ENCODE measurements at regions not wholly inside any gene's neighbourhood (a gene's known extent, or its start where the extent isn't known, plus 50 kb on each side); places are given as distances from the start of the nearest gene placed in this dataset.
A peak's percentile ranks its signal among the peaks of the same experiment; 100 is the strongest.
"Not testable (repeated sequence)": the region's sequence is repeated elsewhere in the genome, so short reads cannot be mapped to it uniquely, and the experiment has no call there.

DNA sequence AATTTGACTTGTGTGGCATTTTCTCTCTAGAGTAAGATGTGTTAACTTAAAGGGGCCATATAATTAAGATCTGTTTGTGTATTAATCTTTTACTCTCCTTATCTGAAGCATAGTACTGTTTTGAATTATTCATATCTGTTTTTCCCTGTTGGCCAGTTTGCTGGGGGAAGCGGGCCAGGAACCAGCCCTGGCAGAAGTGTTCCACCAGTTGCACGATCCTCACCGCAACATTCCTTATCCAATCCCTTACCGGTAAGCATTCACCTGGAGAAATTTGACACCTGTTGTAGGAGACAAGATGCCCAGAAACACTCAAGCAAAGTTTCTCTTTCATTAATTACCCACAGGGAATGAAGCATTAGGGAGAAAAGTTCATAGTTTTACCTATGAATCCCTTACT lies 92.2 kb upstream of the GARIN1A start:
- H4K20me1 ChIP-seq (ENCODE audit: low read length); H3K9me3 ChIP-seq (ENCODE audit: low read length); H3F3A ChIP-seq (ENCODE audit: low read length, unreplicated experiment); DNase-seq; H3K4me2 ChIP-seq (ENCODE audit: low read length); H3K9me2 ChIP-seq (replicated peaks; ENCODE audit: low read length); H3K4me3 ChIP-seq (ENCODE audit: low read length); ATAC-seq; H3K27me3 ChIP-seq (ENCODE audit: low read length); CTCF ChIA-PET; H3K36me3 ChIP-seq (ENCODE audit: low read depth, low read length); H3K79me2 ChIP-seq (ENCODE audit: low read length); intact Hi-C loops (cut with micrococcal nuclease); H3K9ac ChIP-seq (ENCODE audit: low read length); BruUV-seq (replicated peaks); H3K27ac ChIP-seq (ENCODE audit: low read length); POLR2A ChIA-PET (ENCODE audit: unreplicated experiment); H3K4me1 ChIP-seq (ENCODE audit: insufficient read depth, low read length); H2AFZ ChIP-seq (ENCODE audit: low read length): not testable (repeated sequence)

DNA sequence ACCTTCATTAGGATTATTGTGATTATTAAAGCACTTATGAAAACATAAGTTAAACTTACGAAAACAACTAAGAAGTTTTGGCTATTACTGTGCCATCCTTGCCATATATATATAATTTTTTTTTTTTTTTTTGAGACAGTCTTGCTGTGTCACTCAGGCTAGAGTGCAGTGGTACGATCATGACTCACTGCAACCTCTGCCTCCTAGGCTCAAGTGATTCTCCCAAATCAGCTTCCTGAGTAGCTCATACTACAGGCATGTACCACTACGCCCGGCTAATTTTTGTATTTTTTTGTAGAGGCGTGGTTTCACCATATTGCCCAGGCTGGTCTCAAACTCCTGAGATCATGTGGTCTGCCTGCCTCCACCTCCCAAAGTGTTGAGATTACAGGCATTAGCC lies 91.0 kb upstream of the GARIN1A start:
- H4K20me1 ChIP-seq (ENCODE audit: low read length); intact Hi-C loops (cut with micrococcal nuclease); H3K79me2 ChIP-seq (ENCODE audit: low read length); H3K9me2 ChIP-seq (replicated peaks; ENCODE audit: low read length); H3K4me2 ChIP-seq (ENCODE audit: low read length); BruUV-seq (replicated peaks); H2AFZ ChIP-seq (ENCODE audit: low read length); H3K27ac ChIP-seq (ENCODE audit: low read length); POLR2A ChIA-PET (ENCODE audit: unreplicated experiment); H3K4me1 ChIP-seq (ENCODE audit: insufficient read depth, low read length); H3F3A ChIP-seq (ENCODE audit: low read length, unreplicated experiment); CTCF ChIA-PET; H3K36me3 ChIP-seq (ENCODE audit: low read depth, low read length); H3K9me3 ChIP-seq (ENCODE audit: low read length); H3K9ac ChIP-seq (ENCODE audit: low read length); H3K27me3 ChIP-seq (ENCODE audit: low read length); H3K4me3 ChIP-seq (ENCODE audit: low read length): not testable (repeated sequence)
- ATAC-seq, result peak; percentile 33; the same call in 1 of the 2 replicates
- peak; percentile 18 for DNase-seq

DNA sequence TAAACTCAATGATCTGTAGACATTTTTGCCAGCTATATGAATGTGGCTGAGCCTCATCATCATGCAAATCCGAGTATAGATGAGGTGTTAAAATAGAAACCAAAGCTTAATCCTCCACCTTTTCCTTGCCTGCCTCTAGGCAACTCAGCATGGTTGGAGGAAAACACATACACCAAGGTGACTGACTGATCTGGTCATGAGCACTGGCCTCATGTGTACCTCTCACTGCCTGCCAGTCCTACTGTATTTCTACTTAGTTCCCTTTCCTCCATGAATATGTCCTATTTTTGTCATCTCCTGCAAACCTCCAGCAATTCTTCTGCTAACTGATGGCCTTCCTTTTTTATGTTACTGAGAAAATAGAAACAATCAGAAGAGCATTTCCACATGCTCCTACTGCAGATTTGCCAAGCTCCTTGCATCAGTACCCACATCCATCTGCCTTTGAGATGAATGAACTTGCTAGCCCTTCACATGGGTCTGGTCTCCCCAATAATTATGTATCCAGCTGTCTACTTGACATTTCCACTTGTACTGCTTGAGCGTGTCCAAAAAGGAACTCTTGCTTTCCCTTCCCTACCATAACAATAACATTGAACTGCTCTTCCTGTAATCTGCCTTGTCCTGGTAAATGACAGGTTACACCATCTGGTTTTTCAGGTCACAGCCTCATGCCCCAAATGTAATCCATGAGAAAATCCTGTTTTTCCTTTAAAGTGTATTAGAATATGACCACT lies 90.1 kb upstream of the GARIN1A start:
- H3K27me3 ChIP-seq (ENCODE audit: low read length); CTCF ChIA-PET; H3F3A ChIP-seq (ENCODE audit: low read length, unreplicated experiment); H3K4me1 ChIP-seq (ENCODE audit: insufficient read depth, low read length); H3K36me3 ChIP-seq (ENCODE audit: low read depth, low read length); POLR2A ChIA-PET (ENCODE audit: unreplicated experiment); intact Hi-C loops (cut with micrococcal nuclease); H3K9ac ChIP-seq (ENCODE audit: low read length); H3K4me2 ChIP-seq (ENCODE audit: low read length); H3K9me3 ChIP-seq (ENCODE audit: low read length); ATAC-seq; H3K4me3 ChIP-seq (ENCODE audit: low read length); H2AFZ ChIP-seq (ENCODE audit: low read length); H3K9me2 ChIP-seq (replicated peaks; ENCODE audit: low read length); BruUV-seq (replicated peaks); H4K20me1 ChIP-seq (ENCODE audit: low read length); H3K79me2 ChIP-seq (ENCODE audit: low read length); DNase-seq; H3K27ac ChIP-seq (ENCODE audit: low read length): not testable (repeated sequence)

DNA sequence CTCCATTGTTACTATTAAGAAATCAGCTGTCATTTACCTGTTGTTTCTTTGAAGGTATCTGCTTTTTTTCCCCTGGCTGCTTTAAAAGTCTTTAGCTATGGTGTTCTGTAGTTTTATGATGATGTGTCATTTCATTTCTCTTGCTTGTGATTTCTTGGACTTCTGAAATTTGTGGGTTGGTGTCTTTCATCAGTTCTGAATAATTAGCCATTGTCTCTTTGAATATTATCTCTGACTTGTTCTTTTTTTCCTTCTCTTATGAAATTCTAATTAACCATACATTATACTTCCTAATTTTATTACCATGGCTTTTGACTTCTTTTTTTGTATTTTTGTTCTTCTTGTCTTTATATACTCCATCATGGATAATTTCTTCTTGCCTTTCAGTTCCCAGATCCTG lies 85.4 kb upstream of the GARIN1A start:
- H3K79me2 ChIP-seq (ENCODE audit: low read length); intact Hi-C loops (cut with micrococcal nuclease); POLR2A ChIA-PET (ENCODE audit: unreplicated experiment); H3K4me3 ChIP-seq (ENCODE audit: low read length); DNase-seq; ATAC-seq; H3K36me3 ChIP-seq (ENCODE audit: low read depth, low read length); H2AFZ ChIP-seq (ENCODE audit: low read length); H3K27ac ChIP-seq (ENCODE audit: low read length); H3K27me3 ChIP-seq (ENCODE audit: low read length); CTCF ChIA-PET; BruUV-seq (replicated peaks); H3K4me2 ChIP-seq (ENCODE audit: low read length); H3K9me3 ChIP-seq (ENCODE audit: low read length); H3K9ac ChIP-seq (ENCODE audit: low read length); H3F3A ChIP-seq (ENCODE audit: low read length, unreplicated experiment); H3K4me1 ChIP-seq (ENCODE audit: insufficient read depth, low read length); H3K9me2 ChIP-seq (replicated peaks; ENCODE audit: low read length); H4K20me1 ChIP-seq (ENCODE audit: low read length): not testable (repeated sequence)

DNA sequence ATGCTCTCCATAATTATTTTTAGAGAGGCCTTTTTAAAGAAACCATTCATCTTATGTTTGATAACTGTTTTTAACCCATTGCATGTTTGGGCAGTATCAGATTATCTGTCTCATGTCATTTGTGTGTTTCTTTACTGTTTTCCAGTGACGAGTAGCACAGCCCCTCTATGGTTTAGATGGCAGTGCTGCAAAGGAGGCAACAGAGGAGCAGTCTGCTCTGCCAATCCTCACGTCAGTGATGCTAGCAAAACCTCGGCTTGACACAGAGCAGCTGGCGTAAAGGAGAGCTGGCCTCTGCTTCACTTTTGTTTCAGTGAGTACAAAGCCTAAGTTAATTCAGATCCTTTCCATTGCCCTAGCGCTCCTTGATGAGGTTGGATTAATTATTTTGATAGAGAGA lies 80.4 kb upstream of the GARIN1A start:
- H3K27me3 ChIP-seq (ENCODE audit: low read length), result no peaks in the 10 kb centered on the region
- ChIA-PET POLR2A (ENCODE audit: unreplicated experiment) (interaction anchor here (0.6 kb wide), 1 partner anchor 201 kb away, joined by 4 read pairs; no protein-coding TSS in a partner anchor), CTCF (no interaction called here)
- H3K27ac ChIP-seq (ENCODE audit: low read length), result no peak overlapping the region
- no peak overlapping the region for H3K4me2 ChIP-seq (ENCODE audit: low read length)
- peaks cover 5% of the 10 kb centered on the region; the same call in 1 of the 2 replicates for H3K36me3 ChIP-seq (ENCODE audit: low read depth, low read length)
- intact Hi-C loops (cut with micrococcal nuclease), result no loop called here
- no peaks in the 10 kb centered on the region for H3F3A ChIP-seq (ENCODE audit: low read length, unreplicated experiment)
- H3K9me3 ChIP-seq (ENCODE audit: low read length), result no peaks in the 10 kb centered on the region
- no TSS peak for BruUV-seq (replicated peaks)
- H3K4me1 ChIP-seq (ENCODE audit: insufficient read depth, low read length), result no peaks in the 10 kb centered on the region
- no peak for DNase-seq
- ATAC-seq, result no peak
- H3K9me2 ChIP-seq (replicated peaks; ENCODE audit: low read length), result no peaks in the 10 kb centered on the region
- H4K20me1 ChIP-seq (ENCODE audit: low read length), result no peaks in the 10 kb centered on the region
- H3K79me2 ChIP-seq (ENCODE audit: low read length), result no peaks in the 10 kb centered on the region
- H3K9ac ChIP-seq (ENCODE audit: low read length), result no peak overlapping the region
- H3K4me3 ChIP-seq (ENCODE audit: low read length), result no peak overlapping the region
- no peak overlapping the region for H2AFZ ChIP-seq (ENCODE audit: low read length)
- TF ChIP-seq EZH2 (IDR thresholded peaks at IDR 0.05; ENCODE audit: low read length, unreplicated experiment), result no peak
- TF ChIP-seq, protein P1, sequence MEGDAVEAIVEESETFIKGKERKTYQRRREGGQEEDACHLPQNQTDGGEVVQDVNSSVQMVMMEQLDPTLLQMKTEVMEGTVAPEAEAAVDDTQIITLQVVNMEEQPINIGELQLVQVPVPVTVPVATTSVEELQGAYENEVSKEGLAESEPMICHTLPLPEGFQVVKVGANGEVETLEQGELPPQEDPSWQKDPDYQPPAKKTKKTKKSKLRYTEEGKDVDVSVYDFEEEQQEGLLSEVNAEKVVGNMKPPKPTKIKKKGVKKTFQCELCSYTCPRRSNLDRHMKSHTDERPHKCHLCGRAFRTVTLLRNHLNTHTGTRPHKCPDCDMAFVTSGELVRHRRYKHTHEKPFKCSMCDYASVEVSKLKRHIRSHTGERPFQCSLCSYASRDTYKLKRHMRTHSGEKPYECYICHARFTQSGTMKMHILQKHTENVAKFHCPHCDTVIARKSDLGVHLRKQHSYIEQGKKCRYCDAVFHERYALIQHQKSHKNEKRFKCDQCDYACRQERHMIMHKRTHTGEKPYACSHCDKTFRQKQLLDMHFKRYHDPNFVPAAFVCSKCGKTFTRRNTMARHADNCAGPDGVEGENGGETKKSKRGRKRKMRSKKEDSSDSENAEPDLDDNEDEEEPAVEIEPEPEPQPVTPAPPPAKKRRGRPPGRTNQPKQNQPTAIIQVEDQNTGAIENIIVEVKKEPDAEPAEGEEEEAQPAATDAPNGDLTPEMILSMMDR (conservative IDR thresholded peaks at IDR 0.05; ENCODE audit: low read depth, low read length), result no peak
- no peak for TF ChIP-seq EZH2phosphoT487 (IDR thresholded peaks at IDR 0.05; ENCODE audit: borderline replicate concordance, low read length)

DNA sequence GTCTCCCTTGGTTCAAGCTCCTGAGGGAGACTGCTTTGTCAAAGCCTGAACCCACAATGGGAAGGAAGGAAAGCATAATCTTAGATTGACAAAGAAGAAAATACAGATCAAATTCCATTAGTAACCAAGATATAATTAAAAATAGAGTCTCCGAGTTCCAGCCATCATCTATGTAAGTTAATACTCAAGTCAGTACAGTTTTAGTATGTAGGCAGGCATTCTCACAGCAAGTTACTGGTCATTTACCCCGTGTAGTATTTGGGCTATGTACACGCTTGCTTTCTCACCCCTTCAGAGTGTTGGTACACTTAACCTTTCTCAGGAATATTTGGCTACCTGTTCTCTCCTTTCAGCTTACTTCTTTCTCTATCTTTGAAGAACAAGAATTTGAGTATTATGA lies 79.9 kb upstream of the GARIN1A start:
- not testable (repeated sequence) for ATAC-seq

More for the DNA sequence above, 79.9 kb upstream of the GARIN1A start:
- H3F3A ChIP-seq (ENCODE audit: low read length, unreplicated experiment); H3K9me2 ChIP-seq (replicated peaks; ENCODE audit: low read length); H2AFZ ChIP-seq (ENCODE audit: low read length); H3K36me3 ChIP-seq (ENCODE audit: low read depth, low read length); intact Hi-C loops (cut with micrococcal nuclease); H3K27ac ChIP-seq (ENCODE audit: low read length); H3K4me1 ChIP-seq (ENCODE audit: insufficient read depth, low read length); H3K27me3 ChIP-seq (ENCODE audit: low read length); DNase-seq; CTCF ChIA-PET; H3K4me3 ChIP-seq (ENCODE audit: low read length); BruUV-seq (replicated peaks); H4K20me1 ChIP-seq (ENCODE audit: low read length); H3K9ac ChIP-seq (ENCODE audit: low read length); H3K4me2 ChIP-seq (ENCODE audit: low read length); H3K9me3 ChIP-seq (ENCODE audit: low read length); H3K79me2 ChIP-seq (ENCODE audit: low read length): not testable (repeated sequence)
- POLR2A ChIA-PET (ENCODE audit: unreplicated experiment), result interaction anchor here (0.6 kb wide), 1 partner anchor 201 kb away, joined by 4 read pairs; no protein-coding TSS in a partner anchor
